ENCODE measurements at regions not wholly inside any gene's neighbourhood (a gene's known extent, or its start where the extent isn't known, plus 50 kb on each side); places are given as distances from the start of the nearest gene placed in this dataset.

DNA sequence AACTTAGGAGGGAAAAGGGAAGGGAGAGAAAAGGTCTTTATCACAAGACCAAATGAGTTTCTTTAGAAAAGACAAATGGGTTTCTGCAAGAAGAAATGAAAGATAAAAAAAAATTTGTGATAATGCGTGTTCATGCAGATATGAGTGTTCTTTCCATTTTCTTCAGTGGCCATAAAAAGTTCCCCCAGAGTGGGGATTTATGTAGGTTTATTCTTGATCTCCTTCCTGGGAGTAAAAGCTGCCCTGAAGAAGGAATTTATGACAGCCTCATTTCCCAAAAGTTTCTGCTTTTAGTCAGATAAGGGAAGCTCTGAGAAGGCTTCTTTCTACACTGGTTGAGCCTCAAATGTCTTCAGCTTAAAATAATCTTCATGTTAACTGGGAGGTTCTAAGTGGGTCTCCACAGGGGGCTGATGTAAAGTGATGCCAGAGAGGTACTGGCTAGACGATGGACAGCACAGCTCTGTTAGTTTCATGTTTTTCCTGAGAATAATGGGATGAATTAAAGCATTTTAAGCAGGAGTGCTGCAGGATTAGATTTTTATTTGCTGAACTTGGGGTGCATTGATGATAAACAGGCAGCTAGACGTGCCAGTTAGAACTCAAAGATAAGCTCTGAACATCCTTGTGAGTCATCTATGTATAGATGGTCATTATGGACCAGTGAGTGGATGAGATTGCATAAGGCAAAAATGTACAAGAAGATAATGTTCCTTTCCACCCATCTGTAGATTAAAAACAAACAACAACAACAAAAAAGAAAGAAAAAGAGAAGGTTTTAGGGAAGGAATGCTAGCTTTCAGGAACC is 65.6 kb upstream of the EPCAM start:
- H3K4me1 Mint-ChIP-seq: peaks cover 48% of the 10 kb centered on the region
- no peak for DNase-seq
- TF ChIP-seq, protein P1, sequence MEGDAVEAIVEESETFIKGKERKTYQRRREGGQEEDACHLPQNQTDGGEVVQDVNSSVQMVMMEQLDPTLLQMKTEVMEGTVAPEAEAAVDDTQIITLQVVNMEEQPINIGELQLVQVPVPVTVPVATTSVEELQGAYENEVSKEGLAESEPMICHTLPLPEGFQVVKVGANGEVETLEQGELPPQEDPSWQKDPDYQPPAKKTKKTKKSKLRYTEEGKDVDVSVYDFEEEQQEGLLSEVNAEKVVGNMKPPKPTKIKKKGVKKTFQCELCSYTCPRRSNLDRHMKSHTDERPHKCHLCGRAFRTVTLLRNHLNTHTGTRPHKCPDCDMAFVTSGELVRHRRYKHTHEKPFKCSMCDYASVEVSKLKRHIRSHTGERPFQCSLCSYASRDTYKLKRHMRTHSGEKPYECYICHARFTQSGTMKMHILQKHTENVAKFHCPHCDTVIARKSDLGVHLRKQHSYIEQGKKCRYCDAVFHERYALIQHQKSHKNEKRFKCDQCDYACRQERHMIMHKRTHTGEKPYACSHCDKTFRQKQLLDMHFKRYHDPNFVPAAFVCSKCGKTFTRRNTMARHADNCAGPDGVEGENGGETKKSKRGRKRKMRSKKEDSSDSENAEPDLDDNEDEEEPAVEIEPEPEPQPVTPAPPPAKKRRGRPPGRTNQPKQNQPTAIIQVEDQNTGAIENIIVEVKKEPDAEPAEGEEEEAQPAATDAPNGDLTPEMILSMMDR (IDR thresholded peaks at IDR 0.05): no peak
- no peaks in the 10 kb centered on the region for H3K27me3 Mint-ChIP-seq (ENCODE audit: low read depth, poor library complexity)
- no peaks in the 10 kb centered on the region for H3K9me3 Mint-ChIP-seq
- H3K27ac Mint-ChIP-seq: peak overlapping the region; percentile 21
- no peak overlapping the region for H3K4me3 Mint-ChIP-seq
- H3K36me3 Mint-ChIP-seq (ENCODE audit: low read depth): peaks cover 5% of the 10 kb centered on the region

DNA sequence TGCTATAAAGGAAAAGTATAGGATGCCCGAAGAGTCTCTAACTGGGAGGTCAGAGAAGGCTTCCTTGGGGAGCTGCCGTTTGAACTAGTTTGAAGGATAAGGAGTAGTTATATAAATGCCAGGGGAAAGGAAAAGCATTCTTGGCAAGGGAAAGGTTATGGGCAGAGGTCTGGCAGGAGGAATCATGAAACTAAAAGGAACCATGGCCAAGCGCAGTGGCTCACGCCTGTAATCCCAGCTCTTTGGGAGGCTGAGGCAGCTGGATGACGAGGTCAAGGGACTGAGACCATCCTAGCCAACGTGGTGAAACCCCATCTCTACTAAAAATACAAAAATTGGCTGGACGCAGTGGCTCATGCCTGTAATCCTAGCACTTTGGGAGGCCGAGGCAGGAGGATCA is 66.8 kb upstream of the EPCAM start:
- Mint-ChIP-seq H3K9me3 (no peaks in the 10 kb centered on the region), H3K27ac (no peak overlapping the region), H3K27me3 (ENCODE audit: low read depth, poor library complexity) (no peaks in the 10 kb centered on the region), H3K4me1 (peaks cover 45% of the 10 kb centered on the region), H3K36me3 (ENCODE audit: low read depth) (peaks cover 5% of the 10 kb centered on the region), H3K4me3 (no peak overlapping the region)
- TF ChIP-seq, protein P1 (IDR thresholded peaks at IDR 0.05): no peak
- DNase-seq: no peak

DNA sequence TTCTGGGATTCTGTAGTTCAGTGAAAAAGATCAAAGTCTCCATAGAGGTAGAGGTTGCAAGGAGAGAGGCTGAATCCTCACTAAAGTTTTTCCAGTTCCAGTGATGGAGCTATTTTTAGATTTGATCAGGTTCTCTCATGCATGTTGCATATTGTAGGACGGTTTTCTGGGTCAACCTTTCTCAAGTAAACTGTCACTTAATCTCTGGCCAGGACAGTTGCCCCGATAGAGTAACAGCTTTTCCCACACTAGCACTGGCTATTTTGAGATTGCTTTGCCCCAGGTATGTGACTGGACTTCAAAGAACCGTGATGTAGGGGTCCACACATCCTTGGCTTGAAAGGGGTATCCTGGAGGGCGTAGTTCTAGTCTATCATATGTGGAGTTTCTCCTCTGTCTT is 67.4 kb upstream of the EPCAM start:
- Mint-ChIP-seq H3K4me3 (no peak overlapping the region), H3K4me1 (peaks cover 48% of the 10 kb centered on the region), H3K27ac (no peak overlapping the region), H3K36me3 (ENCODE audit: low read depth) (peaks cover 5% of the 10 kb centered on the region), H3K9me3 (no peaks in the 10 kb centered on the region), H3K27me3 (ENCODE audit: low read depth, poor library complexity) (no peaks in the 10 kb centered on the region)
- TF ChIP-seq, protein P1 (IDR thresholded peaks at IDR 0.05): no peak
- no peak for DNase-seq

DNA sequence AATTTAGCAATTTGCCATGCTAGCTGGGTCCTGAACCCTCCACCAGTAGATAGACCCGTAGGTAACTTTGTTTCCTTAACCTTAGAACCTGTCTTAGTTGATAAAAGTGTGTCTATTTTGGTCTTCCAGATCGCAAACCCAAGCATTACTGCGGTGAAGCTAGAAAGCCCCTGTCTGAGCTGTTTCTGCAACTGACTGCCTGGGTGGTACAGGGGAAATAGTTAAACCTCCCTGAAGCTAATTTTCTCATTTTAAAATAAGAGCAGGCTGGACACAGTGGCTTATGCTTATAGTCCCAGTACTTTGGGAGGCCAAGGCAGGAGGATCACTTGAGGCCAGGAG is 67.9 kb upstream of the EPCAM start:
- TF ChIP-seq, protein P1 (IDR thresholded peaks at IDR 0.05): no peak
- DNase-seq: no peak
- Mint-ChIP-seq H3K4me3 (no peak overlapping the region), H3K27me3 (ENCODE audit: low read depth, poor library complexity) (no peaks in the 10 kb centered on the region), H3K9me3 (no peaks in the 10 kb centered on the region), H3K36me3 (ENCODE audit: low read depth) (peaks cover 5% of the 10 kb centered on the region), H3K27ac (peak overlapping the region; percentile 72), H3K4me1 (peaks cover 49% of the 10 kb centered on the region)

DNA sequence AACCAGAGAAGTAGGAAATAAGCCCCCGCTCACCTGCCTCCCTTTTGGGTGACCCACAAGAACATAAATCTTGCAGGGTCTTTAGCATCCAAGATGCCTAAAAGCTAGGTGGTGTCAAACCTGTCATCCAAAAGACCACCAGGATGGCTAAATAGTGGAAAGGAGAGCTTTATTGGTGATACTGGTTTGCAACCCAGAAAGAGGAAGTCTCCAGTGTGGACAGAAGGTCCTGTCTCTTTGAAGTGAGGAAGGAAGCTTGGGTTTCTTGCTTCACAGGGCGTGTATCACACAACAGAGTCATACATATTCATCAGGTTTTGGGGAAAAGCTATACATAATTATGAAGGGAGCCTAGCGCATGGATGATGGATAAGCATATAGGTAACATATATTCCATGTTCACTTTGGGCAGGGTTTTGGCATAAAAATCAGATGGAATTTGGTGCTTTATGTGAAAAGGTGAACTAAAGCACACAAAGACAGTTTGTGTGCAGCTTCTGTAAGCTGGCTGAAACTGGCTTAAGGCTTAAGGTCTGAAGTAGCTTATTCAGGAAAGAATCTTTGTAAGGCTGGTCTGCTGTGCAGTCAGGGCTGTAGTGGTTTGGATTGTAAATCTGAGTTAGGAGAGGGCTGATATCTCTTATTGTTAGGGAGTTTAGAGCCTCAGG is 68.4 kb upstream of the EPCAM start:
- no peak for DNase-seq
- TF ChIP-seq, protein P1 (IDR thresholded peaks at IDR 0.05): no peak
- Mint-ChIP-seq H3K4me1 (peaks cover 54% of the 10 kb centered on the region), H3K4me3 (no peak overlapping the region), H3K36me3 (ENCODE audit: low read depth) (peaks cover 5% of the 10 kb centered on the region), H3K9me3 (no peaks in the 10 kb centered on the region), H3K27ac (peak overlapping the region; percentile 72), H3K27me3 (ENCODE audit: low read depth, poor library complexity) (no peaks in the 10 kb centered on the region)

Measured in nephron progenitor cell (in vitro differentiated cells).